GM13977 (cell line): ENCODE measurements at regions not wholly inside any gene's neighbourhood (a gene's known extent, or its start where the extent isn't known, plus 50 kb on each side); places are given as distances from the start of the nearest gene placed in this dataset.

Source experiments
- DNase-seq: peaks from one replicate; pipeline ENCODE4 v3.0.0; 2012; ENCODE audit warnings: low spot score
- in situ Hi-C: fragments of 300-500 bp; cut with MboI; formaldehyde crosslinking; loops from one replicate; pipeline ENCODE4 v1.12.0; 2022; ENCODE audit warnings: low sequenced_read_pairs, low pct_unique_long_range_greater_than_20kb, mixed read lengths, inconsistent platforms; ENCODE audit not compliant: unreplicated experiment
- TF ChIP-seq, protein P1 (sequence below): IDR thresholded peaks from 2 replicates; pipeline ENCODE4 v1.5.1; 2012; ENCODE audit warnings: mild to moderate bottlenecking, control low read depth; ENCODE audit not compliant: insufficient read depth; ENCODE audit errors: extremely low read depth, missing control alignments

DNA sequence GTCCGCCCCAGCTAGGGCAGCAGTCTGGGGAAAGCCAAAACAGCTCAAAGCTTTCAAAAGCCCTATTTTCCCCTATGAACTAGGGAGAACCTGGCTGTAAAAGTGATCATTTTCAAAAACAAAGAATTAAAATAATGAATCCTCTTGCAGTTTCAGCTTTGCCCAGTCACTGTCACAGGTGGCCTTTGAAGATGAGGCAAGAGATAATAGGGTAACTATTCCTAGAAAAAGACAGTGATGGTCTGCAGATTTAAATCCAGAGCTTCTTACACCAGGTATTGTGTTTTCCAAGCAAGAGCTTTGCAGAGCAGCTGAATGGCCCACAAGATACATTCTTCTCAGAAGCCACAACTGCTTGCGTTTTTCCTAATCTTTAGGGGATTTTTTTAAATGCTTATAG is 80.2 kb upstream of the NUDT4 start:
- DNase-seq, result no peak
- in situ Hi-C loops, result no loop called here
- TF ChIP-seq, protein P1, sequence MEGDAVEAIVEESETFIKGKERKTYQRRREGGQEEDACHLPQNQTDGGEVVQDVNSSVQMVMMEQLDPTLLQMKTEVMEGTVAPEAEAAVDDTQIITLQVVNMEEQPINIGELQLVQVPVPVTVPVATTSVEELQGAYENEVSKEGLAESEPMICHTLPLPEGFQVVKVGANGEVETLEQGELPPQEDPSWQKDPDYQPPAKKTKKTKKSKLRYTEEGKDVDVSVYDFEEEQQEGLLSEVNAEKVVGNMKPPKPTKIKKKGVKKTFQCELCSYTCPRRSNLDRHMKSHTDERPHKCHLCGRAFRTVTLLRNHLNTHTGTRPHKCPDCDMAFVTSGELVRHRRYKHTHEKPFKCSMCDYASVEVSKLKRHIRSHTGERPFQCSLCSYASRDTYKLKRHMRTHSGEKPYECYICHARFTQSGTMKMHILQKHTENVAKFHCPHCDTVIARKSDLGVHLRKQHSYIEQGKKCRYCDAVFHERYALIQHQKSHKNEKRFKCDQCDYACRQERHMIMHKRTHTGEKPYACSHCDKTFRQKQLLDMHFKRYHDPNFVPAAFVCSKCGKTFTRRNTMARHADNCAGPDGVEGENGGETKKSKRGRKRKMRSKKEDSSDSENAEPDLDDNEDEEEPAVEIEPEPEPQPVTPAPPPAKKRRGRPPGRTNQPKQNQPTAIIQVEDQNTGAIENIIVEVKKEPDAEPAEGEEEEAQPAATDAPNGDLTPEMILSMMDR, result no peak

DNA sequence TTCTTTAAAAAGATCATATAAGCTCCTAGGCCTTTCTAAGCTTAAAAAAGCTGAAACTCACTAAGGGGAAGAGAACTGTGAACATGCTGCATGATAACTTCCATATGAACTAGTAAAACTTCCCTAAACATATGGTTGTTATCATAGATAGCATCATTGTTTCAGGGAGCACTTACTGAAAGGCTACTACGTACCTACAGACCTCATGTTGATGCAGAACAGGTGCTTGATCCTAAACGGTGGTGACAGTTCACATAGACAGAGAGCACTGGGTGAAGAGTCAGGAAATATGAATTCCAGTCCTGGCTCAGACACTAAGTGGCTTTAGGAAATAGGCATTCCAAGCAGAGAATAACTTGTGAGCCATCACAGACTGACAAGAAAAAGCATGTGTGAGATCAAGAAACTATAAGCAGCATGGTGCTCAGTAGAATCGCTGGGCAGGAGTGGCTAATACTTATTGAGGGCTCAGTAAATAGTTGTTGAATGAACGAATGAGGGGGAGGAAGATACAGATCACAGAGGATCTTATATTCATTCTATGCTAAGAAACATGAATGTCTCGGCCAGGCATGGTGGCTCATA is 78.4 kb upstream of the NUDT4 start:
- in situ Hi-C loops, result no loop called here
- DNase-seq, result no peak
- TF ChIP-seq, protein P1, result no peak

GRCh38 chr12:93300611-93301021 is 77.1 kb upstream of the NUDT4 start:
- DNase-seq, result no peak
- TF ChIP-seq, protein P1, result no peak
- in situ Hi-C loops, result no loop called here

DNA sequence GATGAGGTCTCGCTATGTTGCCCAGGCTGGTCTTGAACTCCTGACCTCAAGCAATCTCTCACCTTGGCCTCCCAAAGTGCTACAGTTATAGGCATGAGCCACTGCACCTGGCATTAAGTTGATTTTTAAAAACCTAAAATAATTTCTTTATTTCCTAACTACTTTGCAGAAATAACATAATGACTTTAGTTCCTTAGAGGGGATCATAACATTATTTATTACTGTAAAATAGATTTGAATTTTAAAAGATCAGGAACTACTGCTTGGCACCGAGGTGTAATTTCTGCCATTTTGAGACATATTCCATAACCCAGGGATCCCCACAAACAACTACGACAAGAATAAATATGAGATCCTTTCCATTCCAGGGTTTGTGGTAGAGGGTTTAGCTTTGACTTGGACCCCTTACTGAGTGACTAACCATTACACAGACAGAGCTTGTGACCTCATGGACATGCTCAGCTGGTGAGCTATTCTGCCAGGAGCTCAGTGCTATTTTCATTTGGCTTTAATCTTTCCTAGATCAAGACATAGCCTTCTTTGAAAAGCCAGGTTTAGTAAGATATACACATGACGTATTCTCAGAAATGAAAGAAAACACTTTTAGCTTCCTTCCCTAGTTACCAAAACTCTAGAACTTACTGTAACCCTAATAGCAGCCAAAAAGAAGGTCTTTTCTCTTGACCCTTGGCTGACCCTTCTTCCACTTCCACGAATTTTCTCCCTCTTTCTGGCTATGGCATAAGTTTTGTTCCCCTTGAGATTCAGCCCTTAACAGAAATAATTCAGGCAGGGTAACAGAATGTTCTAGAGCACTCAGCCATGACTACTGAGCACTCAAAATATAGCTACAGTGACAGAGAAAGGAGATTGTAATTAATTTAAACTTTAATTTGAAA is 75.1 kb upstream of the NUDT4 start:
- DNase-seq, result no peak
- TF ChIP-seq, protein P1, result no peak
- in situ Hi-C loops, result no loop called here

DNA sequence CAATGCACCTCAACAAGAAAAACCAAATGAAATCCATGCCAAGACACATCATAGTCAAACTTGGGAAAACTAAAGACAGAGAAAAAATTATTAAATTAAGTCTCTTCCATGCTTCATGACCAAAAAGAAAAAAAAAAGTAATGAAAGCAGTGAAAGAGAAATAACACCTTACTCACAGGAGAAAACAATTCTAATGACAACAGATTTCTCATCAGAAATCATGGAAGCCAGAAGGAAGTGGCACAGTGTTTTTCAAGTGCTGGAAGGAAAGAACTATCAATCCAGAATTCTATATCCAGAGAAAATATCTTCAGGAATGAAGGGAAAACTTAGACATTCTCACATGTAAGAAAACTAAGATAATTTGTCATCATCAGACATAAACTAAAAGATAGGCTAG is 71.1 kb upstream of the NUDT4 start:
- no peak for DNase-seq
- TF ChIP-seq, protein P1, result no peak
- in situ Hi-C loops, result no loop called here

DNA sequence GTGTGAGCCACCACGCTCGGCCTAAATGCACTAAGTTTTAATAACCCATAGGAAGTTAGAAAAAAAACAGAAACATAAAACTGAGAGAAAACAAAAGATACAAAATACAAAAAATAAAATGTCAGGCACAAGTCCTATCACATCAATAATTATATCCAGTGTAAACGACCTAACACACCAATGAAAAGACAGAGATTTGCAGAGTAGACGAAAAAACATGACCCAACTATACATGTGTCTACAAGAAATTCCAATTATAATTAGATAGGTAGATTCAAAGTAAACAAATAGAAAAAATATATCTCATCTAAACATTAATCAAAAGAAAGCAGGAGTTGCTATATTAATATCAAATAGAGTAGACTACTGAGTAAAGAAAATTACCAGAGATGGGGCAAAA is 69.4 kb upstream of the NUDT4 start:
- in situ Hi-C loops, result no loop called here
- no peak for DNase-seq
- TF ChIP-seq, protein P1, result no peak
